Erythroblast (primary cell): ENCODE measurements at regions not wholly inside any gene's neighbourhood (a gene's known extent, or its start where the extent isn't known, plus 50 kb on each side); places are given as distances from the start of the nearest gene placed in this dataset.

ENCODE experiments used
- GATA1 ChIP-seq: IDR thresholded peaks from 2 replicates; pipeline ENCODE4 v1.6.1; 2011; ENCODE audit warnings: low read depth, mild to moderate bottlenecking, control low read depth, low read length, moderate library complexity
- POLR2A ChIP-seq: IDR thresholded peaks from 2 replicates; pipeline ENCODE4 v1.6.1; 2011; ENCODE audit warnings: mild to moderate bottlenecking, low read length

DNA sequence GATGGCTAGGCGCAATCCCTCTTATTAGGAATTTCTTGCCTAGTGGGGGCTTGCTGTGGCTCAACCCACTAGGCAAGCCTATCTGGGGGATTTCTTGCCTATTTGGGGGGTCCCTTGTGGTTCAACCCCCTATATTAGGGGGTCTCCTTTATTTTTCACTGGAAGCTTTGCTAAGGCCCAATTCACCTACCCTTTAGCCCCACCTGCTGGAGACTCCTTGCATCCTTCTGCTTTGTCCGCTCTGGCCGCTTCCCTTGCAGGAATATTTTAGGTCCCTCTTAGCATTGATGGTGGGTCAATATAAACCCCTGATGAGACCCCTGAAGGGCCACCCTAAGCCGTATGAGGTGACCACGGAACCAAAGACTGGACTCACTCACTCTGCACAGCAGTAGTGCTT lies 1552.1 kb downstream of the AACS start:
- no peak for TF ChIP-seq POLR2A
- TF ChIP-seq GATA1 = no peak
